Osteoblast (primary cell): ENCODE measurements at regions not wholly inside any gene's neighbourhood (a gene's known extent, or its start where the extent isn't known, plus 50 kb on each side); places are given as distances from the start of the nearest gene placed in this dataset.

Experiments
- DNase-seq: peaks from one replicate; pipeline ENCODE4 v3.0.0; 2011; ENCODE audit warnings: low spot score, mixed read lengths; ENCODE audit not compliant: insufficient read length; ENCODE audit errors: missing footprints
- H2AFZ ChIP-seq: 2 replicates; pipeline ENCODE4 v1.6.0; 2011; ENCODE audit warnings: mild to moderate bottlenecking, low read length
- H3K27ac ChIP-seq: 2 replicates; pipeline ENCODE4 v1.5.1; 2011; ENCODE audit warnings: mild to moderate bottlenecking, low read depth, low read length, moderate library complexity
- H3K27me3 ChIP-seq: 2 replicates; pipeline ENCODE4 v1.6.0; 2012; ENCODE audit warnings: mild to moderate bottlenecking, control low read depth, inconsistent platforms, low read length, moderate library complexity; ENCODE audit not compliant: insufficient read depth
- H3K36me3 ChIP-seq: 2 replicates; pipeline ENCODE4 v1.5.1; 2011; ENCODE audit warnings: mild to moderate bottlenecking, low read length, control low read depth, moderate library complexity; ENCODE audit not compliant: insufficient read depth
- H3K4me1 ChIP-seq: 2 replicates; pipeline ENCODE4 v1.5.1; 2011; ENCODE audit warnings: mild to moderate bottlenecking, low read length, control low read depth, moderate library complexity; ENCODE audit not compliant: insufficient read depth
- H3K4me2 ChIP-seq: 2 replicates; pipeline ENCODE4 v1.6.0; 2011; ENCODE audit warnings: mild to moderate bottlenecking, low read length; ENCODE audit not compliant: insufficient read depth
- H3K4me3 ChIP-seq: fragments of 200-600 bp; sonication (generic); 3 replicates; pipeline ENCODE4 v1.5.1; 2012; ENCODE audit warnings: mild to moderate bottlenecking, low read length, inconsistent platforms; ENCODE audit not compliant: insufficient read depth
- H3K79me2 ChIP-seq: 2 replicates; pipeline ENCODE4 v1.6.0; 2012; ENCODE audit warnings: mild to moderate bottlenecking, low read length, control low read depth, inconsistent platforms; ENCODE audit not compliant: insufficient read depth
- H3K9me3 ChIP-seq: 2 replicates; pipeline ENCODE4 v1.5.1; 2011; ENCODE audit warnings: low read depth, low read length, control low read depth
- H4K20me1 ChIP-seq: 2 replicates; pipeline ENCODE4 v1.6.0; 2012; ENCODE audit warnings: mild to moderate bottlenecking, low read length, control low read depth; ENCODE audit not compliant: insufficient read depth
- TF ChIP-seq, protein P1 (sequence below): IDR thresholded peaks from 2 replicates; pipeline ENCODE4 v1.5.1; 2011; ENCODE audit warnings: mild to moderate bottlenecking, low read depth, low read length, moderate library complexity; ENCODE audit errors: extremely low read depth

DNA sequence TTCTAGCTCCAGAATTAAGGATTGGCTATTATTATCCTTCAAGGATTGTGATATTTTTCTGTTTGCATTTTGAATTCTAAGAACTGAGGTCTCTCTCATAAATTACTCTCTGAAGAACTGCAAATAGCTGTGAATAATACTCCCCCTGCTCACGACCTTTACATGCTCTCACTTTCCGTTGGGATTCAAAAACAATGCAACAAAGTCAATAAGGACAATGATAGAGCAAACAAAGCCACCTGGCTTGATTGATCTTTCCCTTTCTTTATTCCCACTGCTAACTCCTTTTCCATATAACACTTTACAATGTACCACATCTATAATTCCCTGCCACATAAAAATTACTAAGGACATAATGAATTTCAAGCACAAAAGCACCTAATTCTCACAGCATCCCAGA is 523.0 kb upstream of the CA10 start:
- TF ChIP-seq, protein P1, sequence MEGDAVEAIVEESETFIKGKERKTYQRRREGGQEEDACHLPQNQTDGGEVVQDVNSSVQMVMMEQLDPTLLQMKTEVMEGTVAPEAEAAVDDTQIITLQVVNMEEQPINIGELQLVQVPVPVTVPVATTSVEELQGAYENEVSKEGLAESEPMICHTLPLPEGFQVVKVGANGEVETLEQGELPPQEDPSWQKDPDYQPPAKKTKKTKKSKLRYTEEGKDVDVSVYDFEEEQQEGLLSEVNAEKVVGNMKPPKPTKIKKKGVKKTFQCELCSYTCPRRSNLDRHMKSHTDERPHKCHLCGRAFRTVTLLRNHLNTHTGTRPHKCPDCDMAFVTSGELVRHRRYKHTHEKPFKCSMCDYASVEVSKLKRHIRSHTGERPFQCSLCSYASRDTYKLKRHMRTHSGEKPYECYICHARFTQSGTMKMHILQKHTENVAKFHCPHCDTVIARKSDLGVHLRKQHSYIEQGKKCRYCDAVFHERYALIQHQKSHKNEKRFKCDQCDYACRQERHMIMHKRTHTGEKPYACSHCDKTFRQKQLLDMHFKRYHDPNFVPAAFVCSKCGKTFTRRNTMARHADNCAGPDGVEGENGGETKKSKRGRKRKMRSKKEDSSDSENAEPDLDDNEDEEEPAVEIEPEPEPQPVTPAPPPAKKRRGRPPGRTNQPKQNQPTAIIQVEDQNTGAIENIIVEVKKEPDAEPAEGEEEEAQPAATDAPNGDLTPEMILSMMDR: no peak
- H3K27me3 ChIP-seq: no peaks in the 10 kb centered on the region
- no peak overlapping the region for H3K27ac ChIP-seq
- H2AFZ ChIP-seq: no peak overlapping the region
- H3K4me1 ChIP-seq: no peaks in the 10 kb centered on the region
- H3K36me3 ChIP-seq: no peaks in the 10 kb centered on the region
- peaks cover 4% of the 10 kb centered on the region for H3K9me3 ChIP-seq
- no peak for DNase-seq
- H4K20me1 ChIP-seq: no peaks in the 10 kb centered on the region
- no peaks in the 10 kb centered on the region for H3K79me2 ChIP-seq
- no peak overlapping the region for H3K4me3 ChIP-seq
- H3K4me2 ChIP-seq: no peak overlapping the region

DNA sequence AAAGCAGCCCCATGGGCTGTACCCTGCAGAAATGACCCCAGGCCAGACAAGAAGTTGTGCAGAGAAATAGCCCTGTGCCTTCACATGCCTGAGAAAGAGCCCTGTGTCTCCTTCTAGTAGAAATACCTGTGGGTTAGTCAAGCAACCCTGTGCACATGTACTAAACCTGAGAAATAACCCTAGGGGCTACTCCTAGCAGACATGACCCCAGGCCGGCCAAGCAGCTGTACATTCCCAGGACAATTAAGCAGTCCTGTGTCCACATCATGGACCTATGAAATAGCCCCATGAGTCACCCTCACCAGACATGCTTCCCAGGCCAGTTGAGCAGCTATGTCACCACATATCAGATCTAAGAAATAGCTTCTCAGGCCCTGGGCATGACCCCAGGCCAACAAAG is 519.7 kb upstream of the CA10 start:
- Histone ChIP-seq H3K27ac (no peak overlapping the region), H3K36me3 (no peaks in the 10 kb centered on the region), H2AFZ (no peak overlapping the region), H3K4me2 (no peak overlapping the region), H4K20me1 (no peaks in the 10 kb centered on the region), H3K79me2 (no peaks in the 10 kb centered on the region), H3K4me3 (no peak overlapping the region), H3K9me3 (no peaks in the 10 kb centered on the region), H3K4me1 (no peaks in the 10 kb centered on the region), H3K27me3 (no peaks in the 10 kb centered on the region)
- peak; percentile 6 for DNase-seq
- TF ChIP-seq, protein P1: no peak

GRCh38 chr17:52674686-52675085 is 516.2 kb upstream of the CA10 start:
- TF ChIP-seq, protein P1: no peak
- no peaks in the 10 kb centered on the region for H3K79me2 ChIP-seq
- H4K20me1 ChIP-seq: no peaks in the 10 kb centered on the region
- no peak overlapping the region for H2AFZ ChIP-seq
- H3K4me2 ChIP-seq: no peak overlapping the region
- no peak for DNase-seq
- no peak overlapping the region for H3K27ac ChIP-seq
- H3K4me3 ChIP-seq: no peak overlapping the region
- H3K9me3 ChIP-seq: no peaks in the 10 kb centered on the region
- H3K27me3 ChIP-seq: no peaks in the 10 kb centered on the region
- no peaks in the 10 kb centered on the region for H3K4me1 ChIP-seq
- no peaks in the 10 kb centered on the region for H3K36me3 ChIP-seq

DNA sequence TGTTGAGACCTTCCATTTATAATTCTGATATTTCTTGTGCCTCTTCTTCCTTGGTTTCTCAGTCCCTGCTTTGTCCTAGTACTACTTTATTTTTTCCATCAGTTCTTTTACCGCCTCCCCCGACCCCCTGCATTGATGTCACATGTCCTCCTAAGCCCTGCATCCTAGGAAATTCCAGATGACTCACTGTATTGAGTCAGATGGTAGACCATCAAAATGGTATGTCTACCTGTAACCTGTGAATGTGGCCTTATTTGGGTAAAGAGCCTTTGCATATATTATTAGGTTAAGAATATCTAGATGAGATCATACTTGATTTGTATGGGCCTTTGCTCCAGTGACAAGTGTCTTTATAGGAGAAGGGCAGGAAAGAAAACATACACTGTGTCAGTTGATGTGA is 515.3 kb upstream of the CA10 start:
- no peaks in the 10 kb centered on the region for H3K36me3 ChIP-seq
- H3K4me2 ChIP-seq: no peak overlapping the region
- no peak overlapping the region for H3K27ac ChIP-seq
- TF ChIP-seq, protein P1: no peak
- DNase-seq: no peak
- H3K9me3 ChIP-seq: no peaks in the 10 kb centered on the region
- H2AFZ ChIP-seq: no peak overlapping the region
- no peak overlapping the region for H3K4me3 ChIP-seq
- no peaks in the 10 kb centered on the region for H3K79me2 ChIP-seq
- H3K4me1 ChIP-seq: no peaks in the 10 kb centered on the region
- H4K20me1 ChIP-seq: no peaks in the 10 kb centered on the region
- H3K27me3 ChIP-seq: no peaks in the 10 kb centered on the region
